RKO (cell line): ENCODE measurements at regions not wholly inside any gene's neighbourhood (a gene's known extent, or its start where the extent isn't known, plus 50 kb on each side); places are given as distances from the start of the nearest gene placed in this dataset.
"Not testable (repeated sequence)": the region's sequence is repeated elsewhere in the genome, so short reads cannot be mapped to it uniquely, and the experiment has no call there.

Source experiments
- DNase-seq: peaks from one replicate; pipeline ENCODE4 v3.0.0-alpha.2; 2016; ENCODE audit warnings: low spot score

DNA sequence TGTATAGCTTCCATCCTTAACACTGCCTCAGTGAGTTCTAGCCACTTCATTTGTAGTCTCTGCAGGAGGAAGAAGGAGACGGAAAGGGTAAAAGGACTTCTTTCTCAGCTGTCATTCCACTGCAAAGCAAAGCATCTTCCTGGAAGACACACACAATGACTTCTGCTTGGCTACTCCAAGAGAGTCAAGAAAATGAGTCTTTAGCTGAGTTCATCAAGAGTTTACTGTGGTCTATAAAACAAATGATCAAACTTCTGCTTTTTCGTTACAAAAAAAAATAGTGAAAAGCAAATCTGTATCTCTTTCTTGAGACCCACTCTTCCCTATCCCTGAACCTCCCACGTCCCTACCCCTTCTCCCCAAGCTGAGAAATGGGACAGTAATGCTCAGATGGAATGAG is 205.0 kb upstream of the AHR start:
- no peak for DNase-seq

DNA sequence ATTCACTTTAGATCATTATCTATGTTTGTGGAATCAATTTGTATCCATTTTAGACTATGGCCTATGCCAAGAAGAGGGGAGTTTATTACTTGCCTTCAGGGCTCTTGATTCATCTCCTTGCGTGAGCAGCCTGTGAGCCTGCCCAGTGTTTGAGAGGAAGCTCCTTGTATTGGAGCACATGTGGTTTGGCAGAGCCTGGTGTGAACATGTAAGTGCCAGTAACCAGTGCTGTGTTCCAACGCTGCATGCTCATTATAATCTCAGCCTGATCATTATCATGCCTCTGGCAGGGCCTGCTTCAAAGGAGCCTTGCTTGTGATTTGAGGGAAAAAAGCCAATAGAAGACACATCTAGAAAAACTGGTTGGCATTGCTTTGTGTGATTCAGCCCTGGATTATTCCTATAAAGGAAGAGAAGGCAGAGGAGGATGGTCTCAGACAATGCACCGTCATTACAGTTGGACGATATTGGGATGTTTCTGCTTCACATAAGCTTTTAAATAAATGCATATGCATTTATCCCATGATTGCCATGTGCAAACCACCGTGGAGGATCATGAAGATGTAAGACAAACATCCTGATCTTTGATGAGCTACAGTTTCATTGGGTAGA is 203.4 kb upstream of the AHR start:
- DNase-seq: no peak

DNA sequence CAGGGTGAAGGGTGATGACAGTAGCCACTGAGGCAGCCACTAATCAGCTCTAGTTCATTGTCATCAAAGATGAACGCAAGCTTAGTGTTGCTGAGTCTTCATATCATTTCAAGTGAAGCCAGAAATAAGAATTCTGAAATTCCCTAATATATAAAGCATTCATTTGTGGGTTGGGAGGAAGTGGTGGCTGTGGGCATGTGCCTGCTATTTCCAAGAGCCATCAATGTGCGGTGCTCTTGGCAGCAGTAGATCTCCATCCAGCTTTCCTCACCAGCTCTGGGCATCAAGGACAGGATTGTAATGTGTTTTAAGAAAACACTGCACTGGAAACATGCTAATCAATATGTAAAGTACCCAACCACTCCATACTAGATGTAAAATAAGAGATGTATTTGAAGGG is 202.5 kb upstream of the AHR start:
- DNase-seq: no peak

DNA sequence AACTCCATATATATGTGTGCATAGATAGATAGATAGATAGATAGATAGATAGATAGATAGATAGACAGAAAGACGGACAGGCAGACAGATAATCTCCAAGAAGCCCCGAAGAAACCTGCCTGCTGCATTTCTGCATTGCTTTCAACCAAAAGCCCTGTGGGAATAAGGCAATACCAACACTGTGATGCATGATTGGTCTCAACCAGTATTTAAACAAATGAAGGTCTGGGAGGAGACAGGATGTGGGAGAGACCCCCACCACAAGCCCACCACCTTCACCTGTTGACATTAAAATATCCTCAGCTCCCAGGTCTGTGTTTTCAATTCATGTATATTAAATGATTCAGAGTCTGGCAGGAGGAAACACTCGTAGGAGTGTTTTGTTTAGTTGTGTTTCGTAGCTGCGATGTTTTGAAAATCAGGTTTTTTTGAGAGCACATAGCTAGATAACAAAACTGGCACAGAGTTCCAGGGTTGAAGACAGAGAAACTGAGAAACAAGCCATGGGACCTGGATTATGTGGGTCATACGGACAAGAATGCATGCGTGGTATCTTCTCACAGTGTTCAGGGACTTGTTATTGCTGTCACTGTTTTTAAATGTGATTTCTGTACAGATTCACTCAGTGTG is 200.7 kb upstream of the AHR start:
- no peak for DNase-seq

DNA sequence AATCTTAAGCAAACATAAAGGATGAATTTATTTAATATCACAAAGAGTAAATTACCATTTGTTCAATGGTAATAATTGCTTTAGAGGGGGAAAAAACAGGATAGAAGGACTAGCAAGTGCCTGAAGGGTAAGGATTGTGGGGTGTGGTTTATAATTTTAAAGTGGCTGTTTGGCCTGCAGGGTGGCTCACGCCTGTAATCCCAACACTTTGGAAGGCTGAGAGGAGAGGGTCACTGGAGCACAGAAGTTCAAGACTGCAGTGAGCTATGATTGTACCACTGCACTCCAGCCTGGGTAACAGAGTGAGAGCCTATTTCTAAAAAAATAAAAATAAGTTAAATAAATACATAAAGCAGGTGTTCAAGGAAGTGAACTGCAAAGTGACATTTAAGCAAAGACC is 199.9 kb upstream of the AHR start:
- DNase-seq: no peak

DNA sequence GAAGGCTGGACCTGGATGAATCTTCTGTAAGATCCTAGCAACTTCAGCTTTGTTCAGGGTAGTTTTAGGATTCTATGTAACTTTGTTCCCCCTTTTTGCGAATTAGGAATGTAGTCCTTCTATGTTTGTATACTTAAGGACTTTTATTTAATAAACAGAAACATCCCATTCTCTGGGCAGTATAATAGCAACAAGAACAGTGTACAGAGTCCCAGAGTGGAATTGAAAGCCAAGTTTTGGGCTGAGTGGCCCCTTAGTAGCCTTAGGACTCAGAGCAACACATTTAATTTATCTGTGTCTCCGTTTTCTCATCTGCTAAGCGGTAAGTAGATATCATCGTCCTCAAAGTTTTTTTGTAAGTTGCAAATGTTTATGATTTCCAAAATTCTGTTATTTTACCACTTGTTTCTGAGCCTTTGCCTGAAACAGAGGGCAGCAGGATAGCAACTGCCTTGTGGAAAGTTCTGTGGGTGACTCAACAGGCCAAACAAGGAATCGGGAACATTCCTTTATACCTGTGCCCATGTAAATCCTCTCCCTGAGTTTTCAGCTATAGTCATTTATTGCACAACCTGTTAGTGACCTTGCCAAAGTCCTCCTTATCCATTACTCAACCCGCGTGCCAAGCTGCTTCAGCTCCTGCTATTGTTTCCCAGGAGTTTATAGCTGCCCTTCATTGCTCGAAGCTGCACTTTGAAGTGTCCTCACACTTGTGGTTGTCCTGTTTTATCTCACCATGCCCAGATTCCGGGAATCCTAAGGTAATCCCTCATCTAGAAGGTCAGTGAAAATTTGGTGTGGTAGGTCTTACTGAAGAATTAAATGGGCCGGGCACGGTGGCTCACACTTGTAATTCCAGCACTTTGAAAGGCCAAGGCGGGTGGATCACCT is 199.1 kb upstream of the AHR start:
- peak; percentile 2 for DNase-seq

DNA sequence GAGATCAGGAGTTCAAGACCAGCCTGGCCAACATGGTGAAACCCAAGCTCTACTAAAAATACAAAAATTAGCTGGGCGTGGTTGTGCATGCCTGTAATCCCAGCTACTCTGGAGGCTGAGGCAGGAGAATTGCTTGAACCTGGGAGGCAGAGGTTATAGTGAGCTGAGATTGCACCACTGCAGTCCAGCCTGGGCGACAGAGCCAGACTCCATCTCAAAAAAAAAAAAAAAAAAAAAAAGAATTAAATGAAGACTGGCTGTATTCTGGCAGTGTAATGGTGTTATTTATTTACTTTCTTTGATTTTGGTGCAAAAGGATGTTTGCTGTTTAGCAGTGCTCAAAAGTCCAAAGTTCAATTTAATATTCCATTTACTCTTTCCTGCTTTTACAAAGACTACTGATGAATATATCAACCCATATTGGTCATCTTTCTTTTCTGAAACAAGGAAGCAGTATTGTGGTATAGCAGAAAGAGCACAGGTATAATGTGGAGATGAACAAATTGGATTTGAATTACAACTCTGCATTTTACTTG is 198.4 kb upstream of the AHR start:
- not testable (repeated sequence) for DNase-seq

DNA sequence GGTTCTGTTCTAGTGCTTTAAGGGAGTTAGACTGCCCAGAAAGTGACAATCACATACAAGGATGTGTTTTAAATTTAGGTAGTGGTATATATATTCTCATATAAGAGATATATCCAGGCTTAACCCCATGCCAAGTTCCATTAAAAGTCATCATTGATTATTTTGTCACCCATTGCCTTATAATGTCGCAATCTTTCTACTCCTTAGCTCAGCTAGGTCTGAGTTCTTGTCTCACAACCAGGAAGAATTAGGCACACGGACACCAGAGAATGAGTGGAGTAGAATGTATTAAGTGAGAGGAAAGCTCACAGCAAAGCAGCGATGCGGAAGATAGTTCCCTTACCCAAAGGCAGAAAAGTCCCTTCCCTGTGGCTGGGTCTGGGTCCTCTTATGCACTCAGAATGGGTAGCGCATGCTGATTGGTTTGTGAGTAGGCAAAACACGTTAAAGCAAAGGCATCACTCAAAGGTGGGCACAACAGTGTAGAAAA is 197.2 kb upstream of the AHR start:
- no peak for DNase-seq

DNA sequence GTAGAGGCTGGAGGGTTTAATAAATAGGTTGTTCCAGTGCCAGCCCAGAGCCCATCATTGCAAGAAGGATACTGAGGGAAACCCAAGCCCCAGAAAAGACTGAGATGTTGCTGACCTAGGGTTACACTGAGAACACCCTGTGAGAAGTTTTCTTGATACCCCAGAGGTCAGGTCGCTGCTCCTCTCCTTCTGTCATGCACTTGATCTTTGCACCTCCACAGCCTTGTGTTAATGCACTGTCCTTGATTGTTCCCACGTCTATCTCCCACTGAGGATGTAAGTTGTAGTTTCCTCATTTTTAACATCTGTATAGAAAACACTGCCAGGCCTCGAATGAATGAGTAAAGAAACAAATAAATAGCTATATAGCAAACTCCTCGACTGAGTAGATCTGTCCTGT is 195.3 kb upstream of the AHR start:
- DNase-seq: no peak

DNA sequence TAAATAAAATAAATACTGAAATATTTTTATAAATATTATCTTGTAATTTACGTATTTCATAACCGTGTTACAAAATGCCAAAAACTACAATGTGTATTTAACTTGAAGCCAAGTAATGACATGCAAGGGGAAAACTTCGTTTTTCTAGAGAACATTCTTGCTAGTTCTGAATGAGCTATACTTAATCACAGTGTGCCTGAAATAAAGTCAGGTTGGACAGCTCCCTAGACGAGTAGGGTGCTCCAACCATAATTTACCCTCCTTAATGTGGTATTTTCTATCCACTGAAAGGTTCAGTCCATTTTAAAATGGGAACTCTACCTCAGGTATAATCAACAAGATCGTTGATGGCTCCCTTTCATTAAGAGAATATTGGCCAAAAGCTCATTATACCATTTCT is 194.5 kb upstream of the AHR start:
- DNase-seq: no peak

DNA sequence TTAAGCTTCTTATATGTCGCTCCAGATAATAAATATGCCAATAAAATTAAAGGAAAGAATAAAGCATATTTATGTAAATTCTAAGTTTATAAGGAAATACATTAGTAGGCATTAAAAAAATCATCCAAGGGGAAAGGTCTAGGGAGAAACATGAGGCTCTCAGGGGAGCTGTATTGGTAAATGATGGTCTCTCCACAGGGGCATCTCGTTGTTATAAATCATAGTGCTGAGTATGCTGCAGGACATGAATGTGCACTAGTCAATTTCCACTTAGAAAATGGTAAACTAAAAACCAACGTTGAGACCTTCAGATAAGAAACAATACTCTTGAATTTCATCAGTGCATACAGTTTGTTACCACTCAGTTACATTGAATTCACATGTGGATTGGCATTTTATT is 194.0 kb upstream of the AHR start:
- no peak for DNase-seq

DNA sequence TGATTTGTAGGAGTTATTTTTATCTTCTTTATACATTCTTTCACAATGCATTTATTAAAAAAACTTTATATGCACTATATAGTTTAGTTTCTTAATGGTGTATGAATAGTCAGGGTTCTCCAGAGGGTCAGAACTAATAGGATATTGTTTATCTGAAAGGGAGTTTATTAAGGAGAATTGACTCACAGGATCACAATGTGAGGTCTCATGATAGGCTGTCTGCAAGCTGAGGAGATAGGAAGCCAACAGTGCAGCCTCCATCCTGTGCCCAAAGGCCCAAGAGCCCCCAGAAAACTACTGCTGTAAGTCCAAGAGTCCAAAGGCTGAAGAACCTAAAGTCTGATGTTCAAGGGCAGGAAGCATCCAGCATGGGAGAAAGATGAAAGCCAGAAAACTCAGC is 192.8 kb upstream of the AHR start:
- DNase-seq: no peak

DNA sequence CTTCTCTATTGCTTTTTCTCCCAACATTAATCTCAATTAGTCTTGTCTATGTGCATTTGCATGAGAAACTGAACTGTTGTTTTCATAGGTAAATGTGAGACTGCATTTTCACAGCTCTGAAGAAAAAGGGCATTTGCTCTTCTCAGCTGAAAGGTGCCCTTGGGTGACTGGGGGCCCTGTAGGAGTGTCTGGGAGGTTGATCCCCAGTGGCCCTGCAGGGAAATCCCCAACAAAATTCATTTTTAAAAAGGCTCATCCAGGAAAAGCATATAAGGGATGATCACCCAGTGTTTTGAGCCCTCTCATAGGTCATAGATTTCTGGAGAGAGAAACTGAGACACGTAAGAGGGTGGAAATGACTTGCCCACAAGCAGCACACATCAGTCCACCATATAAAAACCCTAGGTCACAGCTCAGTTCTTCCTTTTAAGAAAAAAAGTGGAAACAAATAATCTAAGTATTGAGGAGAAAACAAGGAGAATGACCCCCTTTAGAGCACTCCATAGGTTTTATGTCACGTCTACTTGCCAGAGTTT is 190.3 kb upstream of the AHR start:
- no peak for DNase-seq

DNA sequence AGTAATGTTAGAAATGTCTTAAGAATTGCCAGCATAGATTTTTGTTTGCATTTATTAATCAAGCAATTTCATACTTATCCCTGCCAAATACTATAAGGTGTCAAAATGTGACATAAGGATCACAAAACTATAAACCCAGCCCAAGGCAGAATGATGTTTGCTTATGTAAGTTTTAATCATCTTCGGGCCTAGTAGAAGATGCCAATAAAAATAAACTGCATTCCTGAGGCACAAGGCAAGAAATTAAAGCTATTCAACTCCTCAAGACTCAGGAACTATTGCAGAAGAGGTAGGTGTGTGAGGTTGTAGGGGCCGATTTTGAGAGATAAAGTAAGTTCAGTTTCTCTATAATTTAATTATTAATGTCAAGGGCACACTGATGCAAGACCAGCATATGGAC is 189.4 kb upstream of the AHR start:
- DNase-seq: no peak

DNA sequence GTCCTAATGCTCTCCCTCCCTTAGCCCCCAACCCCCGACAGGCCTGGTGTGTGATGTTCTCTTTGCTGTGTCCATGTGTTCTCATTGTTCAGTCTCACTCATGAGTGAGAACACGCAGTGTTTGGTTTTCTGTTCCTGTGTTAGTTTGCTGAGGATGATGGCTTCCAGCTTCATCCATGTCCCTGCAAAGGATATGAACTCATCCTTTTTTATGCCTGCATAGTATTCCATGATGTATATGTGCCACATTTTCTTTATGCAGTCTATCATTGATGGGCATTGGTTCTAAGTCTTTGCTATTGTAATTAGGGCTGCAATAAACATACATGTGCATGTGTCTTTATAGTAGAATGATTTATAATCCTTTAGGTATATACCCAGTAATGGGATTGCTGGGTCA is 184.7 kb upstream of the AHR start:
- DNase-seq: not testable (repeated sequence)

DNA sequence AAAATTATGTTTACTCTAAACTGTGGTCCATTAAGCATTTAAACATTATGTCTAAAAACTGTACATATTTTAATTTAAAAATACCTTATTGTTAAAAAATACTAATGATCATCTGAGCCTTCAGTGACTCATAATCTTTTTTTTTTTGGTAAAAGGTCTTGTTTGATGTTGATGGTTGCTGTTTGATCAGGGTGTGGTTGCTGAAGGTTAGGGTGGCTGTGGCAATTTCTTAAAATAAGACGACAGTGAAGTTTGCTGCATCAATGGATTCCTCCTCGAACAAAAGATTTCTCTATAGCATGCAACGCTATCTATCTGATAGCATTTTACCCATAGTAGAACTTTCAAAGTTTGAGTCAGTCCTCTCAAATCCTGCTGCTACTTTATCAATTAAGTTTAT is 180.0 kb upstream of the AHR start:
- DNase-seq: no peak

DNA sequence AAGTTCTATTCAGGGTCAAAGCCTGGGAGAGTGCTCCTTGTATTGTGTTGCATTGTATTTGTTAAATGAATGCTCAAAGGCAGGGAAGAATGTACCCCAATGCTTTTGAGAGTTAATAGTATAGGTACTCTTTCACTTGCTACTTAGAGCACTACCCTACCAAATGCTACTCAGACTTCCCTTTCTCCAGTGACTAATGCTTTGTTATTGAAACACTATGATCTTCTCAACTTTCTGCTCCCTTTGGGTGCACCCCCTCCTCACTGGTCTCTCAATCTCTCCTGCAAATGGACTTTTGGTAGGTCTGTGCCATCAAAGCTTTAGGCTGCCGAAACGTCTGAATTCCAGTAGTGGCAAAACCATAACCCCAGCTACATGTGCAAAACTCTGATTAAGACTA is 177.7 kb upstream of the AHR start:
- no peak for DNase-seq

DNA sequence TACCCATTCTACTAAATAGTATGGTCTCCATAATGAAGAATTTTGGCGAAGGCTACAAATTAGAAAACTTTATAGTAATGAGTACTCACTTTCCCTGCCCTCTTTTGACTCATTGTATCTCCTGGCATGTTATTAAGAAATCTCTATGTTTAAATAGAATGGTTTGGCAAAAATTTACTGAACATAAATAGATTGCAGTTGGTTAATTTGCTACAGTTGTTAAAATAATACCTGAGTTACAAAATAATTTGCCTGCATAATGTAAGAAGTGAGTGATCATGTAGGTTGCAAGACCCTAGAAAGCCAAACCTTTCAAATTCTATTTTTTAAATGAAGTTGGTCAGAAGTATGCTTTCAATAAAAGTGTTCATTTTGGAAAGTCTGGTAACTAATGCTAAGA is 176.8 kb upstream of the AHR start:
- DNase-seq: no peak

DNA sequence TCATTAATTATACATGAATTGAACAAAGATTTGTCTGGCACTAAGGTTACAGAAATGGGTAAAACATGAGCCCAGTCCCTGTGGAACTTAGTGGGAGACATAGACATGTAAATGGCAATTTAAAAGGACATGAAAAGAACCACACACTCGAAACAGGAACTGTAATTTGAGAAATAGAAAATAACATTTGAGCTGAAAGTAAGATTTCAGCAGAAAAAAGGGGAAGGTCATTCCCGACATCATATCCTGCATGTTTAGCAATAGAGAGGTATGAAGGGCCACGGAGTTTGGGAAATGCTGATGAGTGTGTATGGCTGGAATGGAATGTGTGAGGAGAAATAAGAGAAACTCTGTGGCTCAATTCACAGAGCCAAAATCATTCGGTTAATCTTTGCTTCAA is 175.4 kb upstream of the AHR start:
- DNase-seq: no peak

DNA sequence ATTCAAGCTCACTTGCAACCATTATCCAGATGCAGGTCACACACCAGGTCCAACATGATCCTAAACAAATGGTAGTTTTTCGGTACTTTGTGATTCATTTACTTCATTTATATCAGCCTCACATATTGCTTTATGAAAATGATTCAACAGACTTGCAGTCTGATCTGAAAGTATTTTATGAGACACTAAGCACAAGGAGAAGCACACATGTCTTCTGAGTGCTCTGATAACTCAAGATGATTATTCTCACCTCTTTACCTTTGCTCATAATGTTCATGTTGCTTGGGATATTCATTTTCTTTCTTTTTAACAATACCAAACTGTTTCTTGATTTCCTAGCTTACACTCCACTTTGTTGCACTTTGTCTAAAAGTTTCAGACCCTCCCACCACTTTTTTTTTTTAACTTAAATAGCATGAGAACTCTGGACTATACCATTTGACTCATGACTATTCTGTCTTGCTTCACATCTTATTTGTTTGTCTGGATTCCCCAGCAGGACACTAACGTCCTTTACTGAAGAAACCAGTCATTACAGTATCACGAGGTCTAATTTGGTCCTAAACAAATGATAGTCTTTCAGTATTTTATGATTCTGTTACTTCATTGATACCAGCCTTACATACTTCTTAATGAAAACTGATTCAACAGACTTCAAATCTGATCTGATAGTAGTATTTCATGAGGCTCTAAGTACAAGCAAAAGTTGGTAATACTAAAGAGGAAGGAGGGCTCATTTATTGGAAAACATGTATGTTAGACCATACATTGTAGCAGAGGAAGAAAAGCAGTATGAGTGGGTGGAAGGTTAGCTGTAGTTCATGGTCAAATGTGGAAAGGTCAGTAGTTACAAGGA is 171.8 kb upstream of the AHR start:
- no peak for DNase-seq

DNA sequence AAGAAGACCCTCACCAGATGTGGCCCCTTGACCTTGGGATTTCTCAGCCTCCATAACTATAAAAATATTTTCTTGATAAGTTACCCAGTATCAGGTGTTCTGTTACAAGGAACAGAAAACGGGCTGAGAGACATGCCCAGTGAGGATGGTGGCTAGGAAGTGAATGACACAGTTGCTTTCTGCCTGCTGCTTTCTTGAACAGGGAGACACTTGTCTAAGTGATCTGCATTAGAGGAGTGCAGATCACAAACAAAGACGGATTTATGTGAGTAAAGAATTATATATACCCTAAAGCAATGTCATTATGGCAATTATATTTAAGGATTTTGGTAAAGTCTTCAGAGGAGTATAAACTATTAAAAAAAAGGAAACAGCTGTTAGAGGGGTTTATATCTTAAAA is 169.2 kb upstream of the AHR start:
- DNase-seq: no peak
